ENCODE measurements at regions not wholly inside any gene's neighbourhood (a gene's known extent, or its start where the extent isn't known, plus 50 kb on each side); places are given as distances from the start of the nearest gene placed in this dataset.

DNA sequence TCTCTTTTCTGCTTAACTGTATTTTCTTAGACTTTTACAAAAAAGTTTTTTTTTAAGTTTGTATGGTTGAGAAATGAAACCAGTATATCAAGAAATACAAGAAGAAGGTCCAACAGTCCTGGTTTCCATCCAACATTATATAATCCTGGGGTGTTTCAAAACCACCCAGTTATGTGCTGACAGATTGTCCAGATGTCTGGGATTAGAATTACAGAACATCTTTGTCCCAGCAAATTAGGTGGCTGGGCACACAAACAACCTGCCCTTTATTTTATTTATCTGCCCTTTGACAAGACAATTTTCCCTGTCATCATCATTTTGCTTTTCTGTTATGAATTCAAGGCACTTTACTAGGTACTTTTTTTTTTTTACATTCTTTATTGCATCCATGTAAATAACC lies 622.1 kb downstream of the PLPP3 start (continued):
- TF ChIP-seq BHLHE40 (IDR thresholded peaks at IDR 0.05; ENCODE audit: borderline replicate concordance in 1 of 2, low read depth in 2 of 2, low read length in 1 of 2) (no peak), HDAC6 (IDR thresholded peaks at IDR 0.05; ENCODE audit: unreplicated experiment) (no peak), MXI1 (IDR thresholded peaks at IDR 0.05; ENCODE audit: low read depth, low read length) (no peak), EED (IDR thresholded peaks at IDR 0.05; ENCODE audit: low read depth) (no peak)
- TF ChIP-seq, protein P1, sequence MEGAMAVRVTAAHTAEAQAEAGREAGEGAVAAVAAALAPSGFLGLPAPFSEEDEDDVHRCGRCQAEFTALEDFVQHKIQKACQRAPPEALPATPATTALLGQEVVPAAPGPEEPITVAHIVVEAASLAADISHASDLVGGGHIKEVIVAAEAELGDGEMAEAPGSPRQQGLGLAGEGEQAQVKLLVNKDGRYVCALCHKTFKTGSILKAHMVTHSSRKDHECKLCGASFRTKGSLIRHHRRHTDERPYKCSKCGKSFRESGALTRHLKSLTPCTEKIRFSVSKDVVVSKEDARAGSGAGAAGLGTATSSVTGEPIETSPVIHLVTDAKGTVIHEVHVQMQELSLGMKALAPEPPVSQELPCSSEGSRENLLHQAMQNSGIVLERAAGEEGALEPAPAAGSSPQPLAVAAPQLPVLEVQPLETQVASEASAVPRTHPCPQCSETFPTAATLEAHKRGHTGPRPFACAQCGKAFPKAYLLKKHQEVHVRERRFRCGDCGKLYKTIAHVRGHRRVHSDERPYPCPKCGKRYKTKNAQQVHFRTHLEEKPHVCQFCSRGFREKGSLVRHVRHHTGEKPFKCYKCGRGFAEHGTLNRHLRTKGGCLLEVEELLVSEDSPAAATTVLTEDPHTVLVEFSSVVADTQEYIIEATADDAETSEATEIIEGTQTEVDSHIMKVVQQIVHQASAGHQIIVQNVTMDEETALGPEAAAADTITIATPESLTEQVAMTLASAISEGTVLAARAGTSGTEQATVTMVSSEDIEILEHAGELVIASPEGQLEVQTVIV (IDR thresholded peaks at IDR 0.05; ENCODE audit: borderline replicate concordance, partially characterized antibody), result no peak

DNA sequence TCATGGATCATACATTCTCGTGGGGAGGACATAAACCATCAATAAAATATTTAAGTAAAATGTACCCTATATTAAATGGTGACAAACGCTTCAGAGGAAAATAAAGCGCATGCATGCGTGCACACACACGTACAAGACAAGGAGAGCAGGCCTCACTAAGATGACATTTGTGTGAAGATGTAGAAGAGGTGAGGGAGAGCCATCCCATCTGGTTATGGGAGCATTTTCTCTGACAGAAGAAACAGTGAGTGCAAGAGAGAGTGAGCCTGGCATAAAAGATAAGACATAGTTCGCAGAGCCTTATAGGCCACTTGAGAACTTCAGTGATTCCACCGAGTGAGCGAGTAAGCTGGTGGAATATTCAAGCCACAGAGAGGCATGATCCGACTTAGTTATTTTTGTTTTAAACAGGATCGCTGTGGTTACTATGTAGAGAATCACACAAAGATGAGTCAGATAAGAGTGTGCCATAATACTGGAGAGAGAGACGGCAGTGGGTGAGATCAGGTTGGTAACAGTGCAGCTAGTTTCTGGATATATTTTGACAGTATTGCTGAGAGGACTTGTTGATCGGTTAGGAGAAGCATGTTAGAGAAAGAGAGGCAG lies 624.2 kb downstream of the PLPP3 start:
- CTCF ChIA-PET, result no interaction called here
- H3K27ac ChIP-seq (ENCODE audit: control insufficient read depth, insufficient read depth), result no peak overlapping the region
- no peak overlapping the region for H3K9ac ChIP-seq (ENCODE audit: control insufficient read depth, insufficient read depth, low read length)
- no peaks in the 10 kb centered on the region; a peak in 1 of 4 replicates for H3K27me3 ChIP-seq (replicated peaks in 1 of 2; ENCODE audit: control insufficient read depth in 2 of 2, insufficient read depth in 2 of 2, low read length in 1 of 2)
- POLR2A ChIA-PET, result no interaction called here
- no peak for TF ChIP-seq ZNF24 (IDR thresholded peaks at IDR 0.05)
- TF ChIP-seq ASH2L (IDR thresholded peaks at IDR 0.05; ENCODE audit: borderline replicate concordance, low read depth), result no peak
- no peak for TF ChIP-seq FOS (IDR thresholded peaks at IDR 0.05; ENCODE audit: borderline replicate concordance, extremely low read depth, insufficient read length)
- no peak for TF ChIP-seq WRNIP1 (IDR thresholded peaks at IDR 0.05; ENCODE audit: borderline replicate concordance, low read depth, low read length)
- TF ChIP-seq NRF1 (conservative IDR thresholded peaks at IDR 0.05; ENCODE audit: low read depth, low read length), result no peak
- TF ChIP-seq POLR2AphosphoS5 (IDR thresholded peaks at IDR 0.05; ENCODE audit: low read length), result no peak
- no peak for TF ChIP-seq RCOR1 (conservative IDR thresholded peaks at IDR 0.05; ENCODE audit: low read depth, low read length)
- TF ChIP-seq CREM (IDR thresholded peaks at IDR 0.05; ENCODE audit: low read depth), result no peak
- TF ChIP-seq, protein P2, sequence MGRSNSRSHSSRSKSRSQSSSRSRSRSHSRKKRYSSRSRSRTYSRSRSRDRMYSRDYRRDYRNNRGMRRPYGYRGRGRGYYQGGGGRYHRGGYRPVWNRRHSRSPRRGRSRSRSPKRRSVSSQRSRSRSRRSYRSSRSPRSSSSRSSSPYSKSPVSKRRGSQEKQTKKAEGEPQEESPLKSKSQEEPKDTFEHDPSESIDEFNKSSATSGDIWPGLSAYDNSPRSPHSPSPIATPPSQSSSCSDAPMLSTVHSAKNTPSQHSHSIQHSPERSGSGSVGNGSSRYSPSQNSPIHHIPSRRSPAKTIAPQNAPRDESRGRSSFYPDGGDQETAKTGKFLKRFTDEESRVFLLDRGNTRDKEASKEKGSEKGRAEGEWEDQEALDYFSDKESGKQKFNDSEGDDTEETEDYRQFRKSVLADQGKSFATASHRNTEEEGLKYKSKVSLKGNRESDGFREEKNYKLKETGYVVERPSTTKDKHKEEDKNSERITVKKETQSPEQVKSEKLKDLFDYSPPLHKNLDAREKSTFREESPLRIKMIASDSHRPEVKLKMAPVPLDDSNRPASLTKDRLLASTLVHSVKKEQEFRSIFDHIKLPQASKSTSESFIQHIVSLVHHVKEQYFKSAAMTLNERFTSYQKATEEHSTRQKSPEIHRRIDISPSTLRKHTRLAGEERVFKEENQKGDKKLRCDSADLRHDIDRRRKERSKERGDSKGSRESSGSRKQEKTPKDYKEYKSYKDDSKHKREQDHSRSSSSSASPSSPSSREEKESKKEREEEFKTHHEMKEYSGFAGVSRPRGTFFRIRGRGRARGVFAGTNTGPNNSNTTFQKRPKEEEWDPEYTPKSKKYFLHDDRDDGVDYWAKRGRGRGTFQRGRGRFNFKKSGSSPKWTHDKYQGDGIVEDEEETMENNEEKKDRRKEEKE (IDR thresholded peaks at IDR 0.05), result no peak
- no peak for TF ChIP-seq SMARCA5 (IDR thresholded peaks at IDR 0.05)
- TF ChIP-seq CHD1 (IDR thresholded peaks at IDR 0.05; ENCODE audit: low read depth, low read length), result no peak
- TF ChIP-seq BCL3 (IDR thresholded peaks at IDR 0.05; ENCODE audit: borderline replicate concordance, insufficient read depth, low read depth, low read length, poor library complexity, severe bottlenecking), result no peak
- no peak overlapping the region for H3K4me3 ChIP-seq
- no peaks in the 10 kb centered on the region for H3K4me1 ChIP-seq (ENCODE audit: control insufficient read depth, insufficient read depth, low read length)
- no peaks in the 10 kb centered on the region for H4K20me1 ChIP-seq (ENCODE audit: control insufficient read depth, insufficient read depth)
- H3K4me2 ChIP-seq (ENCODE audit: control insufficient read depth, insufficient read depth), result no peak overlapping the region
- in situ Hi-C loops (cut with MboI) (no loop called here), intact Hi-C loops (cut with micrococcal nuclease; ENCODE audit: unreplicated experiment) (no loop called here)
- SMC1A ChIA-PET (ENCODE audit: uncharacterized antibody, unreplicated experiment), result no interaction called here
- no peaks in the 10 kb centered on the region for H3K36me3 ChIP-seq (ENCODE audit: control insufficient read depth in 2 of 2, insufficient read depth in 2 of 2, low read length in 1 of 2)
- DNase-seq (ENCODE audit: low read depth, low spot score) (no peak), ATAC-seq (no peak), FAIRE-seq (no peak)
- H2AFZ ChIP-seq (ENCODE audit: control insufficient read depth, low read depth, low read length), result no peak overlapping the region
- H3K79me2 ChIP-seq (ENCODE audit: control insufficient read depth, insufficient read depth, low read length), result no peaks in the 10 kb centered on the region
- RAD21 ChIA-PET (ENCODE audit: unreplicated experiment), result no interaction called here
- BruUV-seq (replicated peaks), result no TSS peak
- 53% methylated on average over 12 of the region's 12 CpGs for WGBS (ENCODE audit: insufficient coverage, insufficient replicate concordance, low lambda C conversion rate, missing lambda C conversion rate)
- no peaks in the 10 kb centered on the region; the same call in 2 of the 3 replicates for H3K9me3 ChIP-seq (replicated peaks; ENCODE audit: control insufficient read depth, insufficient read depth, low read length)
